ENCODE measurements at regions not wholly inside any gene's neighbourhood (a gene's known extent, or its start where the extent isn't known, plus 50 kb on each side); places are given as distances from the start of the nearest gene placed in this dataset. TPM values are rescaled to one million over a fixed set of nuclear protein-coding genes. Genes with fewer than 3 reads are reported as not detected.

Small RNA genes lying in the stretch of these regions (small RNA-seq; reads per million reads assigned to genes)
- not detected for gene AL606845.1 (ENCODE audit: insufficient read depth)
- gene RNU6-475P (ENCODE audit: insufficient read depth) = not detected
